GM19467 (cell line): ENCODE measurements at regions not wholly inside any gene's neighbourhood (a gene's known extent, or its start where the extent isn't known, plus 50 kb on each side); places are given as distances from the start of the nearest gene placed in this dataset.
"Not testable (repeated sequence)": the region's sequence is repeated elsewhere in the genome, so short reads cannot be mapped to it uniquely, and the experiment has no call there.

ENCODE experiments used
- ATAC-seq: cut with Tn5 transposase; IDR thresholded peaks from one replicate; pipeline ENCODE4 v1.9.1; 2021; ENCODE audit warnings: mild to moderate bottlenecking, moderate library complexity; ENCODE audit not compliant: unreplicated experiment

GRCh38 chr16:88329726-88330700, 52.7 kb upstream of the ZNF469 start:
- no peak for ATAC-seq

GRCh38 chr16:88330971-88331890, 51.5 kb upstream of the ZNF469 start:
- ATAC-seq: no peak

- no peak for ATAC-seq
These were observed 50.5 kb upstream of the ZNF469 start for GRCh38 chr16:88331989-88332920.

- ATAC-seq: not testable (repeated sequence)
These were observed 49.6 kb upstream of the ZNF469 start for GRCh38 chr16:88332921-88333825.
